Chondrocyte (in vitro differentiated cells): ENCODE measurements at regions not wholly inside any gene's neighbourhood (a gene's known extent, or its start where the extent isn't known, plus 50 kb on each side); places are given as distances from the start of the nearest gene placed in this dataset.

ENCODE experiments used
- DNase-seq: peaks from one replicate; pipeline ENCODE4 v3.0.0; 2021; ENCODE audit warnings: mixed read lengths, low spot score
- H3K27ac Mint-ChIP-seq: one replicate; pipeline ENCODE4 v1.8.0; 2021; ENCODE audit warnings: mild to moderate bottlenecking, moderate library complexity, mixed read lengths; ENCODE audit not compliant: unreplicated experiment
- H3K27me3 Mint-ChIP-seq: 2 replicates; pipeline ENCODE4 v1.8.0; 2021; ENCODE audit warnings: low read depth, mixed read lengths
- H3K36me3 Mint-ChIP-seq: 2 replicates; pipeline ENCODE4 v1.8.0; 2021; ENCODE audit warnings: low read depth, mixed read lengths
- H3K4me1 Mint-ChIP-seq: 2 replicates; pipeline ENCODE4 v1.8.0; 2021; ENCODE audit warnings: low read depth, mild to moderate bottlenecking, mixed read lengths
- H3K4me3 Mint-ChIP-seq: one replicate; pipeline ENCODE4 v1.8.0; 2021; ENCODE audit warnings: mild to moderate bottlenecking, moderate library complexity, mixed read lengths; ENCODE audit not compliant: unreplicated experiment
- H3K9me3 Mint-ChIP-seq: 2 replicates; pipeline ENCODE4 v1.8.0; 2021; ENCODE audit warnings: low read depth, mixed read lengths
- CTCF ChIP-seq: fragments of 200-600 bp; sonication (generic); IDR thresholded peaks from 2 replicates; pipeline ENCODE4 v1.5.0; 2021; ENCODE audit warnings: antibody characterized with exemption, mild to moderate bottlenecking, moderate library complexity

GRCh38 chr3:21028412-21028811, 722.6 kb downstream of the ZNF385D start:
- TF ChIP-seq CTCF = no peak
- DNase-seq = no peak
- H3K27me3 Mint-ChIP-seq = peaks cover 13% of the 10 kb centered on the region

GRCh38 chr3:21024563-21024962, 726.4 kb downstream of the ZNF385D start:
- no peak for DNase-seq
- Mint-ChIP-seq H3K36me3 (no peaks in the 10 kb centered on the region), H3K4me3 (no peak overlapping the region), H3K27ac (no peak overlapping the region), H3K9me3 (no peaks in the 10 kb centered on the region), H3K4me1 (no peaks in the 10 kb centered on the region), H3K27me3 (peaks cover 13% of the 10 kb centered on the region)
- no peak for TF ChIP-seq CTCF

More at GRCh38 chr3:21028412-21028811, 722.6 kb downstream of the ZNF385D start:
- H3K9me3 Mint-ChIP-seq = no peaks in the 10 kb centered on the region
- no peaks in the 10 kb centered on the region for H3K4me1 Mint-ChIP-seq
- no peaks in the 10 kb centered on the region for H3K36me3 Mint-ChIP-seq
- no peak overlapping the region for H3K4me3 Mint-ChIP-seq
- H3K27ac Mint-ChIP-seq = no peak overlapping the region

- H3K4me1 Mint-ChIP-seq = no peaks in the 10 kb centered on the region
- no peak overlapping the region for H3K4me3 Mint-ChIP-seq
- no peak for TF ChIP-seq CTCF
- peaks cover 12% of the 10 kb centered on the region for H3K9me3 Mint-ChIP-seq
- peaks cover 4% of the 10 kb centered on the region for H3K27me3 Mint-ChIP-seq
- H3K27ac Mint-ChIP-seq = no peak overlapping the region
- no peak for DNase-seq
- H3K36me3 Mint-ChIP-seq = peaks cover 2% of the 10 kb centered on the region
Observed at GRCh38 chr3:21020681-21021080, 730.3 kb downstream of the ZNF385D start.

- Mint-ChIP-seq H3K27ac (no peak overlapping the region), H3K4me3 (no peak overlapping the region), H3K4me1 (no peaks in the 10 kb centered on the region), H3K9me3 (peaks cover 18% of the 10 kb centered on the region), H3K36me3 (peaks cover 2% of the 10 kb centered on the region), H3K27me3 (no peaks in the 10 kb centered on the region)
- TF ChIP-seq CTCF = no peak
- no peak for DNase-seq
Observed at GRCh38 chr3:21020043-21020442, 731.0 kb downstream of the ZNF385D start.

GRCh38 chr3:21017115-21017852, 733.7 kb downstream of the ZNF385D start:
- DNase-seq = no peak
- TF ChIP-seq CTCF = peak; percentile 30
- Mint-ChIP-seq H3K27me3 (no peaks in the 10 kb centered on the region), H3K4me3 (no peak overlapping the region), H3K36me3 (peaks cover 2% of the 10 kb centered on the region), H3K4me1 (no peaks in the 10 kb centered on the region), H3K27ac (no peak overlapping the region), H3K9me3 (peaks cover 41% of the 10 kb centered on the region)
